ENCODE measurements at regions not wholly inside any gene's neighbourhood (a gene's known extent, or its start where the extent isn't known, plus 50 kb on each side); places are given as distances from the start of the nearest gene placed in this dataset.

- no peak for TF ChIP-seq CTCF (conservative IDR thresholded peaks at IDR 0.05; ENCODE audit: low read depth in 2 of 2)
- TF ChIP-seq POLR2AphosphoS5 (IDR thresholded peaks at IDR 0.05; ENCODE audit: low read depth), result no peak
- no peak for TF ChIP-seq EZH2 (IDR thresholded peaks at IDR 0.05; ENCODE audit: low read depth, unreplicated experiment)
- no peak for TF ChIP-seq REST (IDR thresholded peaks at IDR 0.05; ENCODE audit: unreplicated experiment)
- TF ChIP-seq EZH2phosphoT487 (IDR thresholded peaks at IDR 0.05; ENCODE audit: unreplicated experiment), result no peak
- no peak for TF ChIP-seq CREB1 (CRISPR knock-in tag; IDR thresholded peaks at IDR 0.05; ENCODE audit: low read depth)
- TF ChIP-seq NANOG (IDR thresholded peaks at IDR 0.05; ENCODE audit: borderline replicate concordance), result no peak
- no peak for TF ChIP-seq ETS1 (IDR thresholded peaks at IDR 0.05)
Measured at GRCh38 chr4:134260126-134260525, 58.5 kb upstream of the PABPC4L start.
